Peyer's patch (tissue), 4 donors: ENCODE measurements at regions not wholly inside any gene's neighbourhood (a gene's known extent, or its start where the extent isn't known, plus 50 kb on each side); places are given as distances from the start of the nearest gene placed in this dataset.

ENCODE experiments used
- CTCF ChIP-seq, 6 experiments: fragments of 450-650 bp in 4 of 6; fragments of 200-600 bp in 2 of 6; sonication (generic) in 1 of 6; IDR thresholded peaks; one replicate each; pipeline ENCODE4 v1.5.1; 2017 to 2019; ENCODE audit warnings: antibody characterized with exemption in 6 of 6, mild to moderate bottlenecking in 3 of 6, moderate library complexity in 1 of 6
- POLR2A ChIP-seq, 2 donors: fragments of 450-650 bp; IDR thresholded peaks; one replicate each; pipeline ENCODE4 v1.5.1; 2017; ENCODE audit warnings: antibody characterized with exemption in 2 of 2, mild to moderate bottlenecking in 2 of 2, moderate library complexity in 2 of 2

DNA sequence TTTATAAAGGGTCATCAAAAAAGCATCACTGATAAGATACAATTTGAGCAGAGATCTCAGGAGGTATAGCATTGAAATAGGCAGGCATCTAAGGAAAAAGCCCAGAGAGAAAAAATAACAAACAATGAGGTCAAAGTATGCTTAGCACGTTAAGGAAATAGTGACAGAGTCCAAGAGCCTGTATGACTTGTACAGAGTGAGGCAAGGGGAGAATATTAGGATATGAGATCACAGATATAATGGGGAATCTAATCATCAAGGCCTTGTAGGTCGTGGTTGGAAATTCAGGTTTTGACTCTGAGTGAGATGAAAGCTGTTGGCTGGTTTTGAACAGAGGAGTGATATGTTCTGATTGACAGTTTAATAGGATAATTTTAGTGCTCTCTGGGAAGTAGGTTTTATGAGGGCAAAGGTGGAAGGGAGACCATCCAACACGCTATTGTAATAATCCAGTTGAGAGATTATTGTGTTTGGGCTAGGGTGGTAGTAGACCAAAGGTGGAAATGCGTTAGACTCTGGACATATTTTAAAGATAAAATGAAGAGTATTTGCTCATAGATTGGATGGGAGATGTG is 644.6 kb upstream of the TMPRSS15 start:
- TF ChIP-seq CTCF (IDR thresholded peaks at IDR 0.05) = no peak
- no peak for TF ChIP-seq POLR2A (IDR thresholded peaks at IDR 0.05)
